Lower lobe of right lung (tissue), 2 donors: ENCODE measurements at regions not wholly inside any gene's neighbourhood (a gene's known extent, or its start where the extent isn't known, plus 50 kb on each side); places are given as distances from the start of the nearest gene placed in this dataset.

Source experiments
- ATAC-seq, 2 donors: fragments of 200-7000 bp; cut with Tn5 transposase; one replicate each; pipeline ENCODE4 v1.9.1; 2020 to 2022; ENCODE audit warnings: mild to moderate bottlenecking in 2 of 2, moderate library complexity in 2 of 2
- DNase-seq: peaks from one replicate; pipeline ENCODE4 v3.0.0-alpha.2; 2020
- H3K27ac ChIP-seq: fragments of 200-600 bp; one replicate; pipeline ENCODE4 v1.8.0; 2022
- H3K27me3 ChIP-seq: fragments of 200-600 bp; one replicate; pipeline ENCODE4 v1.8.0; 2022; ENCODE audit warnings: low read depth
- H3K36me3 ChIP-seq: fragments of 200-600 bp; one replicate; pipeline ENCODE4 v1.8.0; 2022; ENCODE audit warnings: mild to moderate bottlenecking
- H3K4me1 ChIP-seq: fragments of 200-600 bp; one replicate; pipeline ENCODE4 v1.8.0; 2022
- H3K4me3 ChIP-seq: fragments of 200-600 bp; one replicate; pipeline ENCODE4 v1.8.0; 2022; ENCODE audit warnings: mild to moderate bottlenecking
- H3K9me3 ChIP-seq: fragments of 200-600 bp; one replicate; pipeline ENCODE4 v1.8.0; 2022
- CTCF ChIP-seq: fragments of 200-600 bp; IDR thresholded peaks from one replicate; pipeline ENCODE4 v1.8.0; 2022; ENCODE audit warnings: antibody characterized with exemption, mild to moderate bottlenecking
- intact Hi-C: fragments of 100-400 bp; cut with DNase I; formaldehyde crosslinking; loops from one replicate; pipeline ENCODE4 v1.11.0; 2022
- donor health status: DM: no; HTN: yes; CAD: no; lungs with severe emphysema.

DNA sequence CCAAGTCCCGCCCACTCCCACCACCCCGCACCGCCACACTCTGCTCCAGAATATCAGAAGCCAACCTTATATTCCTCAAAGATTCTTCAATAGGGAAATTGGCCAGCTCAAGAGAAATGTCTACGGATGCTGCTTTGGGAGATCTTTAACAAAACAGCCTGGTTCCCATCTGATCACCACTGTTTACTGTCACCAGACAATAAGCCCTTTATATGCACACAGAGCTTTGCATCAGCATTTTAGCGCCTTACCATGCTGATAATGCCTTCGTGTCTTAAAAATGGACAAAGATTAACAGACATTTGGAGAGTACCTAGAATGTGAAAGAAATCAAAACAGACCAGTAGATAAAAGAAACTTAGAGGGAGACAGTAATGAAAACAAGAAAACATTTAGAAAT is 141.7 kb upstream of the SYT6 start:
- no peak overlapping the region for H3K27ac ChIP-seq
- intact Hi-C loops = no loop called here
- ATAC-seq (no peak), DNase-seq (no peak)
- H3K9me3 ChIP-seq = no peaks in the 10 kb centered on the region
- no peak for TF ChIP-seq CTCF
- H3K27me3 ChIP-seq = no peaks in the 10 kb centered on the region
- H3K4me1 ChIP-seq = no peaks in the 10 kb centered on the region
- no peak overlapping the region for H3K4me3 ChIP-seq
- H3K36me3 ChIP-seq = no peaks in the 10 kb centered on the region

- H3K4me3 ChIP-seq = no peak overlapping the region
- H3K27ac ChIP-seq = no peak overlapping the region
- no peaks in the 10 kb centered on the region for H3K36me3 ChIP-seq
- H3K4me1 ChIP-seq = no peaks in the 10 kb centered on the region
- no peak for TF ChIP-seq CTCF
- H3K27me3 ChIP-seq = no peaks in the 10 kb centered on the region
- H3K9me3 ChIP-seq = no peaks in the 10 kb centered on the region
- no peak for DNase-seq
- intact Hi-C loops = no loop called here
- no peak for ATAC-seq
Observed at GRCh38 chr1:114292835-114293234, 139.2 kb upstream of the SYT6 start.

- Histone ChIP-seq H3K9me3 (no peaks in the 10 kb centered on the region), H3K27me3 (no peaks in the 10 kb centered on the region), H3K4me3 (no peak overlapping the region), H3K36me3 (no peaks in the 10 kb centered on the region), H3K27ac (no peak overlapping the region), H3K4me1 (no peaks in the 10 kb centered on the region)
- no peak for DNase-seq
- ATAC-seq = no peak
- intact Hi-C loops = no loop called here
- no peak for TF ChIP-seq CTCF
Observed at GRCh38 chr1:114292194-114292593, 138.5 kb upstream of the SYT6 start.

DNA sequence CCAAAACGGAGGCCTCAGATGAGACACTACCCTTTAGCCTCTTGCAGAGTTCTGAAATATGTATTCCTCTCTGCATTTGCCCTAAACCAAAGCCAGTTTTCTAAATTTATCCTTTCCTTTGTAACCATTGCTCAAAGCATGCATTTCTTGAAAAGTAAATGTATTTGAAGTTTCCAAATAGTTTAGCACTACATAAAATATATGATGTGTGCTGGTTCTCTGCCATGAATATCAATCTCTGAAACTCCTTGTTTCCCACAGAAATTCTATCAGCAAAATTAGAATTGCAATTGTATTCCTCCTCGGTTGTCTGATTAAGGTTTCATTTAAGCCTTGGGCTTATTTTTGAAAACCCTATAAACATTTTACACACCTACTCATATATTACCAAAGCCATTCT is 137.1 kb upstream of the SYT6 start:
- no peak overlapping the region for H3K27ac ChIP-seq
- ATAC-seq (no peak), DNase-seq (no peak)
- H3K36me3 ChIP-seq = no peaks in the 10 kb centered on the region
- H3K27me3 ChIP-seq = no peaks in the 10 kb centered on the region
- intact Hi-C loops = no loop called here
- no peaks in the 10 kb centered on the region for H3K4me1 ChIP-seq
- TF ChIP-seq CTCF = no peak
- H3K9me3 ChIP-seq = no peaks in the 10 kb centered on the region
- no peak overlapping the region for H3K4me3 ChIP-seq

- DNase-seq = no peak
- Histone ChIP-seq H3K4me1 (no peaks in the 10 kb centered on the region), H3K4me3 (no peak overlapping the region), H3K27me3 (no peaks in the 10 kb centered on the region), H3K27ac (no peak overlapping the region), H3K9me3 (no peaks in the 10 kb centered on the region), H3K36me3 (no peaks in the 10 kb centered on the region)
- ATAC-seq = no peak
- intact Hi-C loops = no loop called here
- no peak for TF ChIP-seq CTCF
Observed at GRCh38 chr1:114290341-114290740, 136.7 kb upstream of the SYT6 start.

GRCh38 chr1:114289824-114290223 is 136.2 kb upstream of the SYT6 start:
- H3K27me3 ChIP-seq = no peaks in the 10 kb centered on the region
- H3K4me1 ChIP-seq = no peaks in the 10 kb centered on the region
- ATAC-seq (no peak), DNase-seq (no peak)
- H3K9me3 ChIP-seq = no peaks in the 10 kb centered on the region
- no peaks in the 10 kb centered on the region for H3K36me3 ChIP-seq
- no peak overlapping the region for H3K27ac ChIP-seq
- intact Hi-C loops = loop anchor here (10.0 kb wide), 1 partner anchor 315 kb away; the partner anchor contains the start of gene OLFML3
- TF ChIP-seq CTCF = no peak
- H3K4me3 ChIP-seq = no peak overlapping the region
